Hematopoietic multipotent progenitor cell treated with erythropoietin and hydrocortisone succinate and interleukin-3 and kit ligand, for 8 days (in vitro differentiated cells): ENCODE measurements at regions not wholly inside any gene's neighbourhood (a gene's known extent, or its start where the extent isn't known, plus 50 kb on each side); places are given as distances from the start of the nearest gene placed in this dataset.
"Not testable (repeated sequence)": the region's sequence is repeated elsewhere in the genome, so short reads cannot be mapped to it uniquely, and the experiment has no call there.

Experiments used
- DNase-seq: peaks from one replicate; pipeline ENCODE4 v3.0.0-alpha.2; 2015

DNA sequence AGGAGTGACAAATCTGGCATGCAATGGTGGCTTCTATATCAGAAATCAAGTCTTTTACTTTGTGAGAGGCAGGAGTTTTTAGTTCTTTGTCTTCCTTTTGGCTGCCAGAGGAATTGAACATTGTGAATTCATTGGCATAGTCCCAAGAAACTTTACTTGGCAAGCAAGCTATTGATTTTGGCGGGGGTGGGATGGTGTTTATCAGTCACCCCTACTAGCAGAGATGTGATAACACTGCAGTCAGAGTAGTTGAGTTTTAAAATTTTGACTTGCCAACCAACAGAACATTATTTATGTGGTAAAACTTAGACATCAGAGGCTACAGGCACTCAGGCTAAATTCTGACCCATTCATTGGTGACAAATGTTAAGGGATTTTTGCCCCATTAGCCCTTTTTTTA is 129.2 kb downstream of the FAM72B start:
- DNase-seq = not testable (repeated sequence)

DNA sequence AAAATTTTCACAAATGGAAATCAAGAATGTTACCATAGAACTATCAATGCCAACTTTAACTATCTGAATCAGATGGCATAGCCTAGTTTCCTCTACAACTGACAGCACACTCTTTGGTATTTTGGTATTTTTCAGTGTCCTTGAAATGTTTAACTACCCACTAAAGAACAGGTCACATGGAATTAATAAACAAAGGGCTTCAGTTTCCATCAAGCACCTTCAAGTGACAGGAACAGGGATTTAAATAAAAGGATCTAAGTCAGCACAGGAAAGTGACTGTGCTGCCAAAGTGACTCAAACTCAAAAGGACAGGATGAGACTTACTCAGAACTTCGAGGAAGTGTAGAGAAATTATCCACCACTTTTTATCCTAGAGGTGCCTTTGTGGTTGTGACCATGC is 117.2 kb downstream of the FAM72B start:
- not testable (repeated sequence) for DNase-seq

DNA sequence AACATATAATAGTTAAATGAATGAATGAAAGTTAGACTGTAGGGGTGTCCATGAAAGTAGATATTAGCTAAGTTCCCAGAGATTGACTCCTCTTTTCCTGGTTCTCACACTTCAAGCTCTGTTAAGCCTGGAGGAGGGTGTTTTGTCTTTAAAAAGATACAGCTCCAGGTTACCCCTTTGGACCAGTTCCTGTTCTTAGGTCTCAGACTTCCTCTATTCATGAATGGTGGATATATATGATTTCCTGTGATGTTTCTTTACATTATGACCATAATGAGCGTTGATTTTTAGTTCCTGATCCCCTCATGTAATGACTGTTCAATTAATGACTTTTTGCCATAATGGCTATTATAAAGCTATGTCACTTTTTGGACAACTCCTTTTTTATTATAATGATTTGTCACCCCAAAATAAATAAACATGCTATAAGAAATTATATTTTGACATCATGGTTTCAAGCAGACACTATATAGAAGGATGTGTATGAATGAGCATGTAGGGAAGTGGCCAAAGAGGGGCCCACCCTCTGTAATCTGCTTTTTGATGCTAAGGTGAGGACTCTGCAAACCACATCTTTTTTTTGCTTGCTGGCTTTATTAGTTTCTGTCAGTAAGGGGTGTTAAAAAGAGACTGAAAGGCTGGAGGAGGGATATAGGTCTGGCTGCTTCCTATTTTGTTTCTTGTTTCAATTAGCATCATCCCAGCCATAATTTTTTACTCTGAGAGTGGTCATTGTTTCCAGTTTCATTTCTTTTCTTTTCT is 115.2 kb downstream of the FAM72B start:
- DNase-seq = not testable (repeated sequence)

DNA sequence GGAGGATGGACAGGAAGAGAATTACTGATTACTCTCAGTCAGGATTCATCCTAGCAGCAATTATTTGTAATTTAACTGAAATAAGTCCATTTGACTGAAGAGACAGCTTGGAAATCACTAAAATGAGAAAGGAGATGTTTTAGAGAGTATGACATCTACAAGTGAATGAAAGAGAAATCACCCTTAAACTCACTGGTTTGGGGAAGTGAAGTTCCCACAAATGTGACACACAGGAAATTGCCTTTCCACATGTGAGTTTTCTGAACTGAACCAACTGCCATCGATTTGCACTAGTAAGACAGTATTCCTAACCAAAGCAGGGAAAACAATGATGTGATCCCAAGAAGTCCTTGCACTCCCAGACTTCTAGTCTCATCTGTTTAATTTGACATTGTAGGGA is 110.3 kb downstream of the FAM72B start:
- not testable (repeated sequence) for DNase-seq

DNA sequence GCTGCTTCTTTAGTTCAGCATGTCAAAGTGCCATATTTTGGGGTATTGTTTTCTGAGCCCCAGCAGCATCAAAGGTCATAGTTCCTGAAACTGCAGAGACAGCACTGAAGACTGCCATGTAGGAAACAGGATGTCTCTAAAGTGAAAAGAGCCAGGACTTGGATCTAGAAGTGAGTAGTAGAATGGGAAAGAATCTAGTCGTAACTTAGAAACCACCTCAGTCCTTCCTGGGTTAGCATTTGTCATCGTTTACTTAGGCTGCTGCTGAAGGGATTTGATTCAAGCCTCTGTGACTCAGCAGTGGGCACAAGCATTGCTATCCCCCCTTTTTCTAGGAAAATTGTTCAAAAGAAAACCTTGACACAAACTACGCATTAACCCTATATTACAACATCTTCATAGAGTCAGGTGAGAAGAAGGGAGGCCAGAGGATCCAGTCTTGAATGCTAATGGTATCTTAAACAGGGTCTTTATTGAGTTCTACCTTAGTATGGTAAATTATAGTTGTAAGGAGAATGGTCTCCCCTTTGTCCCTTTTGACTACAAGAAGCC is 108.8 kb downstream of the FAM72B start:
- not testable (repeated sequence) for DNase-seq

DNA sequence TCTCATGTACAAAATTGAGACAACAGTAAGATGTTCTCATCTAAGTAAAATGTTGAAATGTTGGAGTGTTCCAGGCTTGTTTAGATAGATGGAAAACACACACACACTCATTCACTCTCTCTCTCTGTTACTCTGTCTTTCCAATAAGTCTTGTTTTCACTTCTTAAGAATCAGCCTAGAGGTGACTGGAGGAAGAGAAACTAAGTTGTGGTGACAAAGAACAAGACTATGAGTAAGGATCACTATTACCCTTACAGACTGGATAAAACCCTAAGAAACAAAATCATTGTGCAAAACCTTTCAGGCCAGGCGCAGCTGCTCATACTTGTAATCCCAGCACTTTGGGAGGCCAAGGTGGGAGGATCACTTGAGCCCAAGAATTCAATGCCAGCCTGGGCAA is 107.5 kb downstream of the FAM72B start:
- DNase-seq = not testable (repeated sequence)

DNA sequence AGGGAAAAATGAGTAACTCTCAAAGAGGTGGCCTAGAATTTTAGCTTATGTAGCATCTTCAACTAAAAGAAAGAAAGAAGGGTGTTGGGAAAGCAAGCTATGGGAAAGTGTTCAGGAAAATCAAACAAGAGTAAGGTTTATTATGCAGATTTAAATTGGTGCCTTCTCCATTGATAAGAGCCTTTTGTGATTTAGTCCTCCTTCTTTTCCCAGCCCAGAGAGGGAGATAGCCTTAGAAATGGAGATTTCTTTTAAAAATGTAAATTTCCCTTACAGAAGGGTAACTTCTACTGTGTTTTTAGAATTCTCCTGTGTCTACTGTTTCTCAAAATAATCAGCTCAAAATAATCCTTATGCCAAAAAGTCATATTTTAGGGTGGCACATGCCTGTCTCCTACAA is 104.5 kb downstream of the FAM72B start:
- DNase-seq = not testable (repeated sequence)

DNA sequence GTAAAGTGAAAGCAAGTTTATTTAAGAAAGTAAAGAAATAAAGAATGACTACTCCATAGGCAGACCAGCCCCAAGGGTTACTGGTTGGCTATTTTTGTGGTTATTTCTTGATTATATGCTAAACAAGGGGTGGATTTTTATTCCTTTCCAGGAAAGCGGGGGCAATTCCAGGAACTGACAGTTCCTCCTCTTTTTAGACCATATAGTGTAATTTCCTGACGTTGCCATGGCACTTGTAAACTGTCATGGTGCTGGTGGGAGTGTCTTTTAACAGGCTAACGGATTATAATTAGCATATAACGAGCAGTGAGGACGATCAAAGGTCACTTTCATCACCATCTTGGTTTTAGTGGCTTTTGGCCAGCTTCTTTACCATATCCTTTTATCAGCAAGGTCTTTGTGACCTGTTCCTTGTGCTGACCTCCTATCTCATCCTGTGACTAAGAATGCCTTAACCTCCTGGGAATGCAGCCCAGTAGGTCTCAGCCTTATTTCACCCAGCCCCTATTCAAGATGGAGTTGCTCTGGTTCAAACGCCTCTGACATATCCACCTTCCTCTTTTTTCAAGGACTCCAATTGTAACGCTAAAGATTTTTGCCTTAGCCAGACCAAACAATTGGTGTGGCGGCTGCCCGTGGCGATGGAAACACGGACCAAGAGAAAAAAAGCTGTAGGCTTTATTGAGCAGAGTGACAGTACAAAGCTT is 103.8 kb downstream of the FAM72B start:
- DNase-seq = peak; percentile 88

DNA sequence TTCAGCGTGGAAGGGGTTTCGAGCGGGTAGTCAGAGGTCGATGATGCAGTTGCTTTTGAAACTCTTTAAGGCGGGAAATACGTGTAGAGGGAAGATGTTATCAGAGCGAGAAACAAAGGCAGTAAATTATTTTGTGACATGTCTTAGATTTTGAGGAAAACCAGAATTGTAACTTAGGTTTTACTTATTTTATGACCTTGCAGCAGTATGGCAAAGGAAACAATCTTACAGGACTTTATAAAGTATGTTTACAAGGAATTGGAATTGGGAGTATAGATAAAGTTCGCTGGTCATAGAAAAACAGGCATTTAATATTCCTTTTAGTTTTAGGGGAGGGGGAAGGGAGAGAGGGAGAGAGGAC is 103.3 kb downstream of the FAM72B start:
- peak; percentile 1 for DNase-seq

DNA sequence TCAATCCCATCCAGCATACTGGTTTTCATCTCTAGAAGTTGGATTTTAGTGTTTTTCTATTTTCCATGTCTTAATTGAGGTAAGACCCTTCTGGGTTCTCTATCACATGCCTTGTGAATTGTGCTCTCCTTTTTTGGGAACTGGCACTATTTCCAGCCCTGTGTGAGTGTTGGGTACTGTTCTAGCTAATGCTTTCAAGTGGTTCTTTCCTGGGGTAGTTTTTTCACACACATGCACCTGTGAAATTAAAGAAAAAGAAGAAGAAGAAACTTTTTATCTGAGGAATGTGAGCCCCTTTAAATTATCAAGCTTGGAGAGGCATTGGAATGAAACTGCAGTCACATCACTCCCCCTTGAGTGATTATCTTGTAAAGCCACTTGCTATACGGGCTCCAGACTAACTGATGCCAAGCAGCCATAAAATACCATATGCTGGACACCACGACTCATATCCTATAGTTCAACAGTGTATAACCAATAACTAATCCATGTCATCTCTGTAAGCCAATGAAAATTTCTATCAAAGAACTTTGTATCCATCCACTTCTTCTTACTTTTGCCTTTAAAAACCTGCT is 102.4 kb downstream of the FAM72B start:
- peak; percentile 3 for DNase-seq

DNA sequence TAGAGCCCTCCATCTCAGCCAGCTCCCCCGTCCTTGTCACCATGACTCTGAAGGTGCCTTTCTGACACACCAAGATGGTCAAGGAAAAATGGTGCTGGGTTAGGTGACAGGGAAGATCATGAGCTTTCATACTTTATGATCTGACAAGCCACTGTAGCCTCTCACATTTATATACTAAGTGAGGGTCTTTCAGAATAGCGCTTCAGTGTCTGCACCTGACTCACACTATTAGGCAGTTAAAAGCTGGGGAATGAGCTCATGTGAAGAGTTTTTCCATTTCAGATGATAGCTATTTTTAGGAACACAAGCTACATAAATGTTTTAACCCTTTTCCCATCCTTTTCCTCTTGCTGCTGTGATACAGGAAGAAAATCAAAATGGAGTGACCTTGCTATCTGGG is 101.1 kb downstream of the FAM72B start:
- DNase-seq = not testable (repeated sequence)

DNA sequence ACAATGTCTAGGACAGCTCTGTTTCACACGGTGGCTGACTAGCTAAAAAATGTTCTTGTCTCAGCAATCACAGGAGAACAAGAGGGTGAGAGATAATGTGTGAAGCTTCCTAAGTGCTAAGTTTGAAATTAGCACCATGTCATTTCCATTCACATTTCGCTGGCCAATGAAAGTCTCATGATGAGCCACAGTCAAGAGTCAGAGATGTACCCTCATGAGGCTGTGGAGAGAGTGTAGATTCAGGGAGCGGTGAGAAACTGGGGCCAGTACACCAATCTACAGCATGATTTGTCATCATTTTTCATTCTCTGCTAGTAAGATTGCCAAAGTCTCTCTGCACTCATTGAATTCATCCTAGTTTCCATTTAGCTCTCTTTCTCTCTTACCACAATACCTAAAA is 97.9 kb downstream of the FAM72B start:
- not testable (repeated sequence) for DNase-seq

DNA sequence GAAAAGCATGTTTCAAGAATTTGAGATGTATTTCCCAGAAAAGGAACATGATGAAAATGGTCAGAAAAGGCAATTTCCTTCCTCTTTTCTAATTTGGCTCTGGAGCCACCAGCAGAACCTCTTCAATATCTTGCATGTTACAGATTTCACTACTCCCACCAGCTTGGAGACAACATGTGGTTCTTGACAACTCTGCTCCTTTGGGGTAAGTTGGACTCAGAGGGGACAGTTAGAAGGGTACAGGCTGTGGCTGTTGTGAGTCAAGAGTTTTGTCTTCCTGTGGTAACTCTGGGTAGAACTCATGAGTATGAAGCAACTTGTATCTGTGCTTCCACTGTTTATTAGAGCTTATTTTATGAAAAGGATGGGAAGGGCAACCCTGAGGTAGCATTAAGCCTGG is 96.9 kb downstream of the FAM72B start:
- not testable (repeated sequence) for DNase-seq

DNA sequence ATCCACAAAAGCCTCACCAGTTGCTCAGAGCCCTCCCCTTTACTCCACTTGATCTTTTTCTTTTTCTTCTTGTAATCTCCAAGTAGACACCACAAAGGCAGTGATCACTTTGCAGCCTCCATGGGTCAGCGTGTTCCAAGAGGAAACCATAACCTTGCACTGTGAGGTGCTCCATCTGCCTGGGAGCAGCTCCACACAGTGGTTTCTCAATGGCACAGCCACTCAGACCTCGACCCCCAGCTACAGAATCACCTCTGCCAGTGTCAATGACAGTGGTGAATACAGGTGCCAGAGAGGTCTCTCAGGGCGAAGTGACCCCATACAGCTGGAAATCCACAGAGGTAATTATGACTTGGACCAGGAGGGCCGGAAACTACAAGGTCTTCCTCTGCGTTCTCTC is 95.6 kb downstream of the FAM72B start:
- not testable (repeated sequence) for DNase-seq

DNA sequence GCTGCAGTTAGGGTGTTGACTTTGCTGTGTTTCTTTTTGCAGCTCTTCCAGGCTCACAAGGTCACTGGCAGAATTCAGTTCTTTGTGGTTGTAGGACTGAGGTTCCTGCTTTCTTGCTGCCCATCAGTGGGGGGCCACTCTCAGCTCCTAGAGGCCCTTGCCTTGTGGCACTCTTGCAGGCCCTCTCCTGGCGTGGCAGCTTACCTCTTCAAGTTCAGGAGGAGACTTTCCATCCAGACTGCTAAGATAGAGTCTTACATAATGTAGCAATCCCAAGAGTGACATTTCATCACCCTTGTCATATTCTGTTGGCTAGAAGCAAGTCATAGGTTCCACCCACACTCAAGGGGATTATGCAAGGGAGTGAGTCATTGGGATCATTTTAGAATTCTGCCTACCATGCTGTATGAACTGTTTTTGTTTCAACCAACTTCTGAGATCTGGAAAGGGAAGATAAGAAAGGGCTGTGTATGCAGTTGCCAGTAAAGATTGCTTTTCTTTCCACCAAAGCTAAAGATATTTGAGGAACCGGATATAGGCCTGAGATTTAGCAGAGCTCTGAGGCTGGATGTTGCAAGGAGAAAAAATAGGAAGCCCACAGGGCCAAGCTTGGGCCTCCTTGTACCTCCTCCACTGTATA is 91.7 kb downstream of the FAM72B start:
- peak; percentile 69 for DNase-seq

DNA sequence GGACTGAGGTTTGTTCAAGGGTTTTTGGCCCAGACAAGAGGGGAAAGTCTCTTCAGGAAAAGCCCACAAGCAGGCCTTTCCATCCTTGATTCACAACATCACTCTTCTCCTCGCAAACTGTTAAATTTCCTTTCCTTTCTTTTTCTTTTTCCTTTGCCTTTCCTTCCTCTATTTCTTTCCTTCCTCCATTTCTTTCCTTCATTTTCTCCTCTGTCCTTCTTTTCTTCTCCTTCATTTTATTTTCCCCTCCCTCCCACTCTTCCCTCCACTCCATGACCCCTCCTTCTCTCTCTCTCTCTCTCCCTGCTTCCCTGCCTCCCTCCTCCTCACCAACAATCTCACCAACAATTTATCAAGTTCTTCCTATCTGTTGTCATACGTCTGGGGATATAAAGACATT is 89.1 kb downstream of the FAM72B start:
- not testable (repeated sequence) for DNase-seq

DNA sequence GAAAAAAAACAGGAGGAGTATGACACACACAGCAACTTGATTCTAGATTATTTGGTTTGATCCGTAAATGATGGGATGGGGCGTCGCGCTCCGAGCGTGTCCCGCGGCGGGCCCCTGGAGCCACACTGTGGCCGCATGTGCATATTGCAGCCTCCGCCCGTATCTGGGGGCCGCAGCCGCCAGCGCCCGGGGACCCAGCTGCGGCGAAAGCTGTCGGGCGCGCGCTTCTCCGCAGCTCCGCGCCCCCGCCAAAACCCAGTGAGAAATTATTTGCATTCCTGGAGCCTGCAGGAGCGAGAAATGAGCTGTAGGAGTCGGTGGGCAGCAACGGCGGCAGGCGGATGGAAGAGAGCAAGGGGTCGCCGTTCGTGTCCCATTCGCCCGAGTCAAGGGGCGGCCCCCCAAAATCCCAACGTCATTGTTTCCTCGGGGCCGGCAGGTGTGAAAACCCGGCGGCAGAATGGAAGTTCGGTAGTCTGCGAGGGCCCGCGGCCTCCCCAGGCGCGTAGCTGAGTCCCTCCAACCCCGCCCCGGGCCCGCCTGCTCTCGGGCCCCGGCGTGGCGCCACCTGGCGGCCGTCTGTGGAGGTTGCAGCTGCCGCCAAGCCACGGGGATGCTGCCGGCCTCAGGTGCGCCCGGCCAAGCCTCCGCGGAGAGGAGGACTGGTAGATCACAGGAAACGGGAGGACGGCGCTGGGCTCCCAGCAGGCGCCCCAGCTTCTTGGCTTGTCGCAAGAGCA is 86.8 kb downstream of the FAM72B start:
- DNase-seq = peak; percentile 58

DNA sequence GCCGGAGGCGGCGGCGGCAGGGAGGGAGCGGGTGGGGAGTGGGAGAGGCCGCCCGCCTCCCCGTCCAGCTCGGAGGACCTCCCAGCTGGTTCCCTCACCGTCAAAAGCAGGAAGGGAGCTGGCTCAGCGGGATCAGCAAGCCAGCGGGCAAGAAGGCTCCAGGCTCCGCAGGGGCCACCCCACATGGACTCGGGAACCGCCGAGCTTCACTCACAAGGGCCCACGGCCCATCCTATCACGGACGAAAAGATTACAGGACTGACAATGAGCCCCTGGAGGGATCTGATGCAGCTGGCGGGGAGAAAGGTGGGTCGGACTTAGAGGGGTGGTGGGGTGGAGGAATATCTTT is 86.3 kb downstream of the FAM72B start:
- DNase-seq = not testable (repeated sequence)

DNA sequence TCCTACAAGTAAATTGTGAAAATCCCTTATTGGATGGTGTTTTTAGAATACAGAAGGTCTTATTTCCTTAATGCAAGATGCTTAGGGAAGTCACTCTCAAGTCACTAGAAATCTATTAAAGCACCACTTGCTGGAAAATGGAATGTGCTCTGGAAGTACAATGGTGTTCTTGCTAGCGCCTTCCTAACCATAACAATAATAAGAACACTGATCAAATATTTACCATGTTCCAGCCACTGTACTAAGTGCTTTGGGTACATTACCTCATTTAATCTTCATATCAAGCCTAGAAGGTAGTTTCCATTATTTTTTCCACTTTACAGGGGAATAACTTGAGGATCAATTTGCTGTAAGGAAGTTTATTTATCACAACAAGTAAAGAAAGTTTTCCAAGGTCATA is 75.1 kb downstream of the FAM72B start:
- not testable (repeated sequence) for DNase-seq

DNA sequence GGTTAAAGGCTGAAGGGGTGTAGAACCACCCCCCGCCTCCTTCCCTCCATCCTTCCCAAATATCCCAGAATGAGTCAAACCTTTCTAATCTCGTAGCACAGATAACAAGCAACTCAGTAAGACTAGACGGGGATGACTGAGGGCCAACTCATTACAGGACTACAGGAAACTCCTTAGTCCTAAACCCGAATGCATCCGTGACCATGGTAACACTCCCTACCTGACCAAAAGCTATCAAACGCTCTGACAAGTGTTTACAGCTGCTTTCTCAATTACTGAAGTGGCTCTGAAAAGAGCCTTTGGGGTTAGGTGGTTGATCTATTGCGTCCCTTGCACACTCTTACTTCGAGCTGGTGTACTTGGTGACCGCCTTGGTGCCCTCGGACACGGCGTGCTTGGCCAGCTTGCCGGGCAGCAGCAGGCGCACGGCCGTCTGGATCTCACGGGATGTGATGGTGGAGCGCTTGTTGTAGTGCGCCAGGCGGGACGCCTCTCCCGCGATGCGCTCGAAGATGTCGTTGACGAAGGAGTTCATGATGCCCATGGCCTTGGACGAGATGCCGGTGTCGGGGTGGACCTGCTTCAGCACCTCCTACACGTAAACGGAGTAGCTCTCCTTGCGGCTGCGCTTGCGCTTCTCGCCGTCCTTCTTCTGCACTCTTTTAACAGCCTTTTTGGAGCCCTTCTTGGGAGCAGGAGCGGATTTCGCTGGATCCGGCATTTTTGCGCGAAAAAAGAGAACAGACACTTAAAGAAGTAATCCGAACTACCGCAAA is 67.4 kb downstream of the FAM72B start:
- not testable (repeated sequence) for DNase-seq

DNA sequence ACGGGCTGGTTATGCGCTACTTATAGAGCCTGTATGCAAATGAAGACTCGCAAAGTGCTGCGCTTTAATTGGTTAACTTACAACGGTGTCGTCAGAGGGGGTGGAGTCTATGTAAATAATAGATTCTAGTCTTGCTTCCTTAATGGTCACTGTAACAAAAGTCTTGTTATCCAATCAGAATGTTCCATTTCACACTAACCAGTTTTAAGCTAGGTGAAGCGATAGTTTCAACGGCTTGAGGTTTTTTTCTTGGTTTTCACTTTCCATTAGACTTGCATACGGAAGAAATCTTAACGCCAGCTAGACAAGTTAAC is 66.9 kb downstream of the FAM72B start:
- not testable (repeated sequence) for DNase-seq
